HG02973 (cell line): ENCODE measurements at regions not wholly inside any gene's neighbourhood (a gene's known extent, or its start where the extent isn't known, plus 50 kb on each side); places are given as distances from the start of the nearest gene placed in this dataset.

Experiments
- ATAC-seq: cut with Tn5 transposase; IDR thresholded peaks from one replicate; pipeline ENCODE4 v1.9.1; 2021; ENCODE audit warnings: moderate library complexity; ENCODE audit not compliant: unreplicated experiment

DNA sequence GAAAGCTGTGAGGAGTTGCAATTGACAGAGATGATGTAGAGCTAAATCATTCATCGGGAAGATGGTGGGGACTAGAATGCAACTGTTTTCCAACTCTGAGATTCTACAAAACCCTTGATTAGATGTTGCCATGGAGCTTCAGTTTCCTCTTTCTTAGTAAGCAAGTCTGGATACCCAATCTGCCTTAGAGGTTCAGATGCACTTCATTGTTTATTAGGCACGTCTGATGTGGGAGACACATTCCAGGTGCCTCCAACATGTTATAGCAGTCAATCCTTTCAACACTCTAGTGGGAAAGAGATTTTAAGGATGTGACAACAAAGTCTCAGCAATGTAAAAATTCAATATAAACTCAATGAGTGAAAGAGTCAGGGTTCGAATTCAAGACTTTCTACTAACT is 291.3 kb upstream of the PHYHIPL start:
- ATAC-seq: no peak

DNA sequence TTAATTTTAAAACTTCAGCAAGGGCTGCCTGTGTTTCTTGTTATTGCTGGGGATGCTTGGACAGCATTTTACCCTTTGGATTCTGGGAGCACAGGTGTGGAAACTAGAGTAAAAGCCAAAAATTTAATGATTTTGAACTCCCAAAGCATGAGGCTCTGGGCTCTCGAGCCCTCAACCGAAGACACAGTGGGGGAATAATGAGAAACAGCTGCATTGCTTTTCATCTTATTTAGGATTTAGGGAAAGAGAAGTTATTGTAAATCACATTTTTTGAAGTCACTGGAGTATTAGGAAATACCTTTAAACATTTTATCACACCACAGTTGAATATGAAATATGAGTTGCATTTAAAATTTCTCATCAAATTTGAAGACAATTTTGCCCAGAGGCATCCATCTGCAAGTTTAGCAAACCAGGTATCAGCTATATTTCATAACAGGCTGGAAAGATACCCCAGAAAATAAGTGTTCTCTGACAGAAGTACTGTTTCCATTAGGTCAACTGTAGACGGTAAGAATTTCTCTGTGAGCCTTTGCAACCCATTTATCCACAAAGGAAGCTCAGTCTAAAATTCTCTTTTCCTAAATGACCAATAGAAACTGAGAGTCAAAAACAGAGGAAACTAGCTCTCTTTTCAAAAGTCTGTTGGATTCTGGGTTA is 290.6 kb upstream of the PHYHIPL start:
- no peak for ATAC-seq

DNA sequence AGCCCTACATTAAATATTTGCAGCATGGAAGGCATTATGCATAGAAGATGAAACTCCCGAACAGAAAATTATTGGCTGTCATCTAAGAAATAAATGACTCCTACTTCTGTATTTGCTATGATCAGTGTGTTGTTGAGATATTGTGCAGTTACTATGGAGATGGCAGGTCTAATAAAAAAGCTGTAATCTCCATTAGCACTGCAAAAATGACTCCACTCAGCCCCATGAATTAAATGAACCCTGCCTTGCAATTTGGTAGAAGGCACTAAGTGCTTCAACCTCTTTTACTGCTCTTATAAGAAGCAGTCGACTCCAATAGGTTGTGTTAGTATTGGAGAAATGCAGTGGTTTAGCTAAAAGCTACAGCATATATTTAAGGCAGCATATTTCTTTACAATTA is 290.0 kb upstream of the PHYHIPL start:
- no peak for ATAC-seq

DNA sequence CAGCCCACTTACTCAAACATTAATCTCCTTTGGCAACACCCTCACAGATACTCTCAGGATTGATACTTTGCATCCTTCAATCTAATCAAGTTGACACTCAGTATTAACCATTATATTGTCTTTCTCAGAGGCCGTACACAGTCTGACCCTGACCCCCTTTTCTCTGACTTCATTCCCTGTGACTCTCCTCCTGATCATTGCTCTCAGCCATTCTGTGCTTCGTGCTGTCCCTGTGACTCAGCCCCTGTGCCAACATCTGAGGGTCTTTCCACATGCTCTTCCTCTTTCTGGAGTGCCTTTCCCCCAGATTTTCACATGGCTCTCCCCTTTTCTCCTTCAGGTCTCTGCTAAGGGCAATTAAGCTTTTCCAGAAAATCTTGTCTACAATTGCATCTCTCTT is 289.0 kb upstream of the PHYHIPL start:
- no peak for ATAC-seq

DNA sequence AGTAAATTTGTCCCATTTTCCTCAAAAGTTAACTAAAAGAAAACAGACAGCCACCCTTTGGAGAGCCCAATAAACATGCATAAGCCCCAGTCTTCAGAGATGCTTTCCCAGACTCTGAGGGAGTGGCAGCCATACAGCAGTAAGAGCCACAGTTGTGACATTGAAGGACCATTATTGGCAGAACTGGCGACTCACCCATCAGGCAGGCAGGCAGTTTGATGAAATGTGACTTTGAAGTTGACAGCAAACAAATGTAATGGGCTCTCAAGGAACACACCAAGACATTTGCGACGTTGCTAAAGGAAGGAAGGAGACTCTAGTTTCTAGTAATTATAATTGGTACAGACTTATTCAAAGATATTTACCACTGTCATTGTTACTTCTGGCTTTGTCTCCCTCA is 287.5 kb upstream of the PHYHIPL start:
- ATAC-seq: no peak

DNA sequence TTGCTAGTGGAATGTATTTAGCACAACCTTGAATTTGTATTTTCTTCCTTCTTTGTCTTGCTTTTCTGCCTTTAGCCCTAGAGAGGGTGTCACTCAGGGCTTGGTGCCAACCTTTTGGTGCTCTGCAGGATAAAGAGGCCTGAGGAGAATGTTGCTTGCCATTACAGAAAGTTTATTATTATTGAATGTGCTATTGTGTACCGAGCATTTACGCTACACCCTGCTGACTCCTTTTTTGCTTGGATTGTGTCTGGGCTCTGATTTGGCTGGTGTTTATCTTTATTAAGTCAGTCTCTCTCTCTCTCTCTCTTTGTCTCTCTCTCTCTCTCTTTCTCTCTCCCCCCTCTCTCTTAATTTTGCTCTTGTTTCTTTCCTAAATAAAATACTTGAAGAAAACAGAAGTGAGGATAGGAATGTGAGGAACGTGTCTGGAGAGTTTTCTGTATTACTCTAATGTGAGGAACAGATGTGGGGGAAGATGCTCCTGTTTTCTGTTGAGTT is 284.4 kb upstream of the PHYHIPL start:
- ATAC-seq: no peak

DNA sequence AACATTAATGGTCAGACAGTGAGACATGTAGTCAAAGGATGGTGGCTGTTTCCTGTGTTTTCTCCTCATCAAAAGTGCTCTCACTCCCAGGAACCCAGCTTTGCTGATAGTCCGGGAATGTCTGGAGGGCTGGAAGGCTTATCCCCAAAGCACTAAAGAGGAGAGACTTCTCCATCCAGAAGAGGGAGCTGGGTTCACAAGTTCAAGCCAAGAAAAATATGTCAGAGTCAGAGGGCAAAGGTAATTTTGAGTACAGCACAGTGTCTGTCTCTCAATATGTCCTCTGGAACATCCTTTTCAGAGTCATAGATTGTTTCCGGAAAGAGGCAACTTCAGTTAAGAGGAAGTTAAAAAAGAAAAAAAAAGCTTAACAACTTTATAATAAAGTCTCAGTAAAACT is 281.5 kb upstream of the PHYHIPL start:
- no peak for ATAC-seq

DNA sequence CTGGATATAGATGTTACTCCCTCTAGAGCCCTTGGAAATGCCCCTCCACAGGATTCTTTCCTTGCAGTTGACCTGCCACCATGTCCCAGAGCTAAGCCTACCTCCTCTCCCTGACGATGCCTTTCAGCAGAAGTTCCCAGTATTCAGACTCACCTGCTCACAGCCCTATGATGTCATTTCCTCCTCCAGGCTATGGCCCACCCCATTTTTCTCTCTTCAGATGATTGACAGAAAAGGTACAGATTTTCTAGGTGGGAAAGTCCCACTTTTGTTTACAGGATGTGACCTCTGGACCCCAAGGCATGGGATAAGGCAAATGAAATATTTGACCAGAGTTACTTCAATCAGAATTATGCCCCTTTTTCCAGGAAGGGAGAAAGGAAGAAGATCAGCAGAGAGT is 280.2 kb upstream of the PHYHIPL start:
- no peak for ATAC-seq

DNA sequence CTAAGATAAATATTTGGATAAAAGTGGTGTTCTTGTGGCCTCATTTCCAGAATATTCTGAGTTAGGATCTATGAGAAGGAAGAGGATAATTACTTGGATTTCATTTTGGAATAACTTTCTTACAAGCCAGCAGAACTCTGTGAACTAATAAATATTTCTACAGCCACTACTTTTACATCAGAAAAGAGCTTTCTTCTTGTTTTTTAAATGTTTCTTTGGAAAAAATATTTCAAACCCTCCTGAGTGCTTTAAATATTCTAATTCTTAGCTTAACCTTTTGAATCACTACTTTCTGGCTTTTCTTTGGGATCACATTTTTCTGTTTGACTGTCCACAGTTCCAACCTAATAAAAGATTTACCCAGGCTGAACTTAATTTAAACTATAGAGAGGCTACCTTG is 279.2 kb upstream of the PHYHIPL start:
- no peak for ATAC-seq

DNA sequence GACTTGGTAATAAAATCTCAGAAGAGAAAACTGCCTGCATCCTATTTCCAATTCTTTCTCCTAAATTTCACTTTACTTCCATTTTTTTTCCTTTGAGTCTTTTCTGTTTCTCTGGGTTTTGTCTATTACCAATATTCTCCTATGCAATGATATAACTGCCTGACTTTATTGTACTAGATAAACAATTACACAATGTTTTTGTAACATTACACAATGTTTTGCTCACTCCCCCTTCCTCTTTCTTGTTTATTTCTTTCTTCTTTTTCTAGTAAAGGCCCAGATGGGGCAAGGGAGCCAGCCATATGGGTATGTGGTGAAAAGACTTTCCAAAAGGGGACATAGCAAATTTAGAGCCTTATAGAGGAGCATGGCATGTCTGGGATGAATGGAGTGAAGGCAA is 278.7 kb upstream of the PHYHIPL start:
- ATAC-seq: no peak

DNA sequence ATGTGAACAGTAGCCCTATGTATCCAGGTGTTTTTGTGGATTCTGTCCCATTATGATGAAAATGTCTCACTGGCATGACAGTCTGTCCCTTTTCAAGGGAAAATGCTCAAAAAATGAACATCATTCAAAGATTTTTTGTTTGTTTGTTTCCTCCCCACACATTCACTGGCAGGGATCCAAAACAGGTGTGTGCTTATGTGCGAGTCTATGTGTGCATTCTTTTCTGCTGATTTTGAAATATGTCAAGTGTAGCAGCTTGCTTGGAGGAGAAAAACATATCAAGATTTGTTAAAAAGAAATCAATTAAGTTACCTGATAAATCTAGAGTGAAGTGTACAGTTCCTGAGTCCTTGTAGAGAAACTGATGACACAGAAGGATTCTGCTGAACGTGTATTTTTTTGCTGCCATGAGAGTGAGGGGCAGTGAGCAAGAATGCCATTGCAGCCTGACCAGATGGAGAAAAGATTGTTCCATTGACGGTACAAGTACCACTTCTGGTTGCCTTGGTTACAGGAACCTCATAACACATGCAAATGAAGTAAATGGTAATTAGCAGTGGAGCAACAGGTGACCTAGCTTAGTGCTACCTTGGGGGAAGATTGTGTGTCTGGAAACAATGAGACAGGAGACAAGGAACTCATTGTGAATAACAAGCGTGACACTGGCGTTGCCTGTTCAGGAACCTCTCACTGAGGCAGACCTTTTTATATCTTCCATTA is 277.4 kb upstream of the PHYHIPL start:
- no peak for ATAC-seq

DNA sequence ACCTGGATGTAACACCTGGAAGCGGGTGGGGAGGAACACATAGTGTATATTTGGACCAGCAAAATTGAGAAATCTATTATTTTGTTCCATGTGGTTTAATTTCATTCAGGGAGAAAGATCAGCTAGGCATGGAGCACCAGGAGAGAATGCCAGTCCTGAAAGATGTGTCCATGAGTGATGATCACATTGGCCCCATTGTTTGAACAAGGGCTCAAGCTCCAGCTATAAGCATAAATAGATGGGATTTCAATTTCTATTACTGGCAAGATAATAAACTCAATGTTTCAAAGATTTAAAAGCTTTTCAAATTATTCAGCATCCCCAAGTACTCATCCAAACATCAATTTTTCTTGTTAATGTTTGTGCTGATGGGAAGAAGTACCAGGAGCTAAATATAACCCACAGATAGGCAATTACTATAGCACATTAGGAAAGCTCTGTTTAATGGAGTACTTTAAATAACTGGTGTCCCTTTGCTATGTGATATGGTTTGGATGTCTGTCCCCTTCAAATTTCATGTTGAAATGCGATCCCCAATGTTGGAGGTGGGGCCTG is 275.3 kb upstream of the PHYHIPL start:
- no peak for ATAC-seq

DNA sequence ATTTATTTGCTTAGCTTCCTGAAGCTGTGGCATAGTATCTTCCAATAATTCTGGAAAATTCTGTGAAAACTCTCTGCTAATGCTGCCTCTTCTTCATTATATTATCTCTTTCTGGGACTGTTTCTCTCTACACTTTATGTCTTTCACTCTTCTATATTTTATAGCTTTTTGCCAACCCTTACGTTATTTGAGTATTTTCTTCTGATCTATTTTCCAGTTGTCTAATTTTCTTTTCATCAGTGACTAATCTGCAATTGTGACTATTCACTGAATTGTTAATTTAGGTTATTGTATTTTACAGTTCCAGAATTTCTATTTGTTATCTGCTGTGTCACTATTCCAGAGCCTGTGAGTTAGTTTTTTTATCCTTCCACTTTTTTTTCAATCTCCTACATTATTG is 273.4 kb upstream of the PHYHIPL start:
- ATAC-seq: no peak

DNA sequence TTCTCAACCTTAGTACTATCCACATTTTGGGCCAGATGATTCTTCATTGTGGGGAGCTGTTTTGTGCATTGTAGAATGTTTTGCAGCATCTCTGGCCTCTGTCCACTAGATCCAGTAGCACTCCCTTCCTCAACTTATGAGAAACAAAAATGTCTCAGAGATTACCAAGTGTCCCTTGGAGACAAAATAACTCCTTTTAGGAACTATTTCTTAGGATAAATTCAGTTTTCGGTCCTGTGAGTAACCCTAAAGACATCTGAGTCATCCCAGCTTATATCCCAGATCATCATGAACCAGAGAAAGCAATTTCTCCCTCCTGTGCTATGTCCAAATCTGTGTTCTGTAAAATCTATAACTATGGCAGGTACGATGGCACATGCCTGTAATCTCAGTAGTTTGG is 266.6 kb upstream of the PHYHIPL start:
- no peak for ATAC-seq

DNA sequence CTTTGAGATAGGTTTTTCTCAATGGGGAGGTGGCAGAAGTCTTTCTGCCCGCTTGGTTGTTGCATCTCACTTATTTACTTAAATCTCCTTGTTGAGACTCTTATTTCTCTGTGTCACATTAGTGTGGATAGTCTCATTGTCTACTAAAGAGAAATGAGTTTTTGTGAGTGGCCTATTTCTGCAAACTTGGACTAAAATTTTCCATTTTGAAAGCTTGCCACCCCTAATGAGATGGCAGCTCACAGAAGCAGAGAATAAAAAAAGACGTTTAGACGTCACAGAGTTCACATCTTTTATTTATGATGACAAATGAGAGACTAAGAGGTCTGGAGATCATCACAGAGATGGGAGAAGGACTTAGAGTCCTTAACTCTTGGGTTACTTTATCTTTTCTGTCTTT is 262.7 kb upstream of the PHYHIPL start:
- no peak for ATAC-seq

DNA sequence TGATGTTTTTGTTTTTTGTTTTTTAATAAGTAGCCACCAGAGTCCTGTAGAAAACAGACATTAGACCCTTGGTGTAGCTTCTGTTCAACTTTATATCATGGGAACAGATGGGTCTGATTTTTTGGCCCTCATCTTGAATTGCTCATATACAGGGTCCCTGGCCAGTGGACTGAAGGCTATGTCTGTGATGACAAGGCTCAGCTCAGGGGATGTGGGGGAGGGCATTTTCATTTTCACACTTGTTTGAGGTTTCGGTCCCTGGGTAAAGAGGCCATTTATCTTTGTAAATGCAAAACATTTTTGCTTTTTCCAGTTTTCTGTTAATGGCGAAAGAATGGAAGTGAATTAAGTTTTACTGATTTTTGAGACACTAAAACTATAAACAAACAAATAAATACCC is 257.6 kb upstream of the PHYHIPL start:
- no peak for ATAC-seq

DNA sequence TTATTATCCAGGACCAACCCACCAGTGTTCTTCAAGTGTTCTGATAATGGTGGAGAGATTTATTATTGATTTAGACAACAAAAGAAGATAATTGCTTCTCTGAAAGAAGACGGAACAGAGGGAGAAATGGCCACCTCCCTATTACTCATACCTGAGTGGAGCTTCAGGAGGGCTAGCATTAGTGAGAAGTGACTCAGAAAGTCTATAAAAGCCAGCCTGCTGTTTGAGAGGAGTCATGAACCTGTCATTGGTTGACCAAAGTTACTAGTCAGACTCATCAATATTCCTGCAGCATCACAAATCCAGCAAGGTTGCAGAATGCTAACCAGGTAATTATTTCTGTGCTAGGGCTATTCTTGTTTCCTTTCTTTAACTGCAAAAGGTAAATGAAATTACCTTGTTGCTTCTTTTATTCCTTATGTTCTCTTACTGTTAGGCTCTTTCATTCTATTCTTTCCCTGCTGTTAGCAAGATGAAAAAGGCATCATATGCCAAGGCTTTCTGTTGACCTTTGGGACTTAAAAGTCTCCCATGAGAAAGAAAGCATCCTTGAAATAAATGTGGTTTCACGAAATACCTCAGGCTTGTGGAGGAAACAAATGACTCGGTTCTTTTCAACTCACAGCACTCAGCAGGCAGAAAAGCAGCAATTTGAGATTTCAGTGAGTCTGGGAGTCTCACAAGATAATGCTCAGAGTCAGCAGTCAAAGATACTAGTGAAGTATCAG is 256.4 kb upstream of the PHYHIPL start:
- ATAC-seq: no peak

DNA sequence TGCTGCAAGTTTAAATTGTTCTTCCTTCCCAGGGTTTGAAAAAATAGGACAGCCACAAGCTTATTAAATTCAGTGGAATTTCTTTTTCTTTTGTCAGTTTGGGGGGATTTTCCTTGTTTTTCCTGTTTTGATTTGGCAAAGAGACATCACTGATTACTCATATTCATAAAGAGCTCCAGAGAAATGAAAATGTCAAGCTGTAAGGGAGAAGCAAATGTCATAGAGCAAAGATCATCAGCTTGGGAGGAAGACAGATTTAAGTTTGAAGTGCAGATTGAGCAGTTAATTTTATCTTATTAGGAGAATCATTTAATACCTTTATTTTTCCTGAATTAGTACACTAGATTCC is 255.8 kb upstream of the PHYHIPL start:
- no peak for ATAC-seq

DNA sequence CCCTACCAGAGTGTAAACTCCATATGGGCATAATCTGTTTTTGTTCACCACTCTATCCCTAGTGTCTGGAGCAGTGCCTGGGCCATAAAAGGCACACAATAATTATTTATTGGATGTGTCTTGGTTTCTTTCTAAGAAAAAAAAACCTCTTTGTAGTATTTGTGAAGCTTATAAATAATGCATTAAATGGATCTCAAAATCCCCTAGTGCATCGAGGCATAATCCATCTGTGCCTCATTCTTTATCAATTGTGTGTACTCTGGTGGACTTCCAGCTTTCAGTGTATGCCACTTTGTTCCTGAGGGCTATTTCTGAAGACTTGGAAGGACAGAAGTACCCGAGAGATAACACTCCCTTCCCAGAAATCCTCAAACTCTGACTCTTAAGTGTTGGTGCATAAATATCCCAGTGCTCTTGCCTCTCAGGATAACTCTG is 255.0 kb upstream of the PHYHIPL start:
- ATAC-seq: no peak

DNA sequence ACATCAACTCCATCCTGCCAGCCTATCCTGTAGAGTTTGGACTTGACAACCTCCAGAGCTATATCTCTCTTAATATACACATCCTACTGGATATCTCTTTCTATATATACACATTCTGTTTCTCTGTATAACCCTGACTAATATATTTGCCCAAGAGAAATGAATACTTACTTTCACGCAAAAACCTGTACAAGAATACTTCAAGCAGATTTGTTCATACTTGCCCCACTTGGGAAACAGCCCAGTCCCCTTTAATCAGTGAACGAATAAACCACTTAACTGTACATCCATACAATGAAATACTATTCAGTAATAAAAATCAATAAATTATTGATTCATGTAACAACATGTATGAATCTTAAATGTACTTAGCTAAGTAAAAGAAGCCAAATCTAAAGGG is 251.1 kb upstream of the PHYHIPL start:
- ATAC-seq: no peak

DNA sequence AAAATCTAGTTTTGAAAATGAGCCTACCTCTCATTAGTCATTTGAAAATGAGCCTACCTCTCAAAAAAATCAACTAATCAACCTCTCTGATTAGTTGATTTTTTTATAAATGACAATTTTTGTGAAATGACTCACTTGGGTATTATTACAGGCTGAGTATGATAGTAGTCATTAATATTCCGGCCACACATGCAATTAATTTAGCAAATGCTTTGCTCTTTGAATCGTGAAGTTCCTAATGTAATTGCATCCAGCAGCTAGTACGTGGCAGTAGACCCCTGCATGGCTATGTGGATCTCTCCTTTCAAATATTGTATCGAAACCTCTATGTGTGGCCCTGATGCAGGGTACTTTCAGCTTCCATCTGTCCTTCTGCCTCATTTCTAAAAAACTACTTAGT is 245.9 kb upstream of the PHYHIPL start:
- ATAC-seq: no peak

DNA sequence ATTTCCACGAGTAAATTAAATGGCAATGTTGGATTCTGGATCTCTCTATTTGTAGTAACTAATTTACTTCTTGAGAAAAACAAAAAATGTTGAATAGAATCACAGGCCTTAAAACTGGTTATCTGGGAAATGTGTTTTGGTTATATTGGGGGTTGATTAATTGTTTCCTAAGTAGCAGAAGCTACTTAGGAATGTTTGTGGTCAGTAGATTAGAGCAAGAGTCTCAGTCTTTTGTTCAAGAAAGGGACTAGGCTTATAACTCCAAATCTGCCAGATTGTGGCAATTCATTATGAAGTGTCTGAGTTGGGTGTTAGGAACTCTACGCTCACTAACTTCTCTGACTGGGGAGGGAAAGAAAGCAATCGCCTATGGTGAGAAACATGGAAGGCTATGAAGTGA is 244.3 kb upstream of the PHYHIPL start:
- no peak for ATAC-seq
